T1000 (cell line): ENCODE measurements at regions not wholly inside any gene's neighbourhood (a gene's known extent, or its start where the extent isn't known, plus 50 kb on each side); places are given as distances from the start of the nearest gene placed in this dataset.

Experiments
- DNase-seq: peaks from one replicate; lab custom pipeline; 2025; ENCODE audit warnings: mixed read lengths; lab: John Stamatoyannopoulos, UW

GRCh38 chr22:27388090-27388600, 413.4 kb downstream of the MN1 start:
- DNase-seq: no peak

DNA sequence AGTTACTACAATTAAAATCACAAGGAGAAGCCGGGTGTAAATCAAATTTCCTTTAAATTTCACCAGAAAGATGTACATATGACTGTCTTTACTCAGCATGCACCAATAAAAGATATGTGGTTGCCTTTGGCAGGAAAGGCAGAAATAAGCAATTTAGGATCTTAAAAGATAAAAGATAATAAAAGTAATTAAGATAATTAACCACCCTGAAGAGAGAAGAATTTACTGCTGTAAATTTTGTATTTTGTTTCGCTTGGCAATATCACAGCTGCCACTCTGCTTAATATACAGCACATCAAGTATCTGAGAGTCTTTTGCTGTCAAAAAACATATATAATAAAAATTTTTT, 411.9 kb downstream of the MN1 start:
- DNase-seq: no peak

DNA sequence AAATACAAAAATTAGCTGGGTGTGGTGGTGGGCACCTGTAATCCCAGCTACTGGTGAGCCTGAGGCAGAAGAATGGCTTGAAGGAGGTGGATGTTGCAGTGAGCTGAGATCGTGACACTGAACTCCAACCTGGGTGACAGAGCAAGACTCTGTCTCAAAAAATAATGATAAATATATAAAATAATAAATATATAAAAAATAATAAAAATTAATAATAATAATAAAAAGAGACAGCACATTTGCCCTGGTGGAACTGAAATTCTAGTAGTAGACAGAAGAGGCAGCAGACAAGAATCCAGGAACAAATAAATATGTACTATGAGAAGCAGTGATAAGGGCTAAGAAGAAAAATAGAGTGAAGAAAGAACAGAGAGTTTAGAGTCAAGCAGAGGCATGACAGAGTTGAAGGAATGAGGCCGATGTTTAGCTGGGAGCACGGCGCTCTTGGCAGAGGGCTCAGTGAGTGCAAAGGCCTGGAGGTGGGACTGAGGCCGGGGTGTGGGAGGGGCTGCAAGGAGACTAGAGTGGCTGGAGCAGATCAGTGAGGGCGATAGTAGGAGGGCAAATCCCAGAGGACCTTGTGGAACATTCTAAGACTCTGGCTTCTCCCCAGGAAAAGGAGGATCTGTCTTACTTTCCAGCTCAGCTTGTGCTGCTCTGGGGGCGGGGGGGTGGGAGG, 410.3 kb downstream of the MN1 start:
- no peak for DNase-seq

- DNase-seq: no peak
These were observed 408.2 kb downstream of the MN1 start for GRCh38 chr22:27393371-27393770.

DNA sequence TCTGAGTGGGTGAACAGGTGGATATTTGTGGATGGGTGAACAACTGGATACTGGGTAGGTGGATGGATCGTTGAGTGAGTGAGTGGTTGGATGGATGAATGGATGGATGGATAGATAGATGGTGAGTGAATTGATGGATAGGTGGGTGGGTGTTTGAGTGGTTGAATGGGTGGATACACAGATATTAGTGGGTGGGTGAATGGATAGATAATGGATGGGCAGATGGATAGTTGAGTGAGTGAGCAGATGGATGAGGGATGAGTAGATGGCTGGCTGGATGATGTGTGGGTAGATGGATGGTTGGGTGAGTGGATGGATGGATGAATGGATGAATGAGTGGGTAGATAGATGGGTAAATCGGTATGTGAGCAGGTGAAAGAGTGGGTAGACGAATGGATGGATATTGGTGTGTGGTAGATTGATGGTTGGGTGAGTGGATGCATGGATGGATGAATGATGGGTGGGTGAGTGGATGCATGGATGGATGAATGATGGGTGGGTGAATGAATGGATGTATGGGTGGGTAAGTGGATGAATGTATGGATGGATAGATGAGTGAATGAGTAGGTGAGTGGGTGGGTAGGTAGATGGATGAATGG, 406.7 kb downstream of the MN1 start:
- no peak for DNase-seq

GRCh38 chr22:27397036-27397953, 404.3 kb downstream of the MN1 start:
- DNase-seq: no peak

DNA sequence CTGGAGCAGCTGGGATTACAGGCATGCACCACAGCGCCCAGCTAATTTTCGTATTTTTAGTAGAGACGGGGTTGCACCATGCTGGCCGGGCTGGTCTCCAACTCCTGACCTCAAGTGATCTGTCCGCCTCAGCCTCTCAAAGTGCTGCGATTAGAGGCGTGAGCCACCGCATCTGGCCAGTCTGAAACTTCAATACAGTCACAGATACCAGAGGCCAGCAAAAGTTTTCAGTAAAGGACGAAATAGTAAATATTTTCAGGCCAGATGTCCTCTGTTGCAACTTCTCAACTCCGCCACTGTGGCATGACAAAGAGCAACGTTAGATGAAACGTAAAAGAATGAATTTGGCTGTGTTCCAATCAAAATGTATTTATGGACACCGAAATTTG, 403.6 kb downstream of the MN1 start:
- DNase-seq: no peak

DNA sequence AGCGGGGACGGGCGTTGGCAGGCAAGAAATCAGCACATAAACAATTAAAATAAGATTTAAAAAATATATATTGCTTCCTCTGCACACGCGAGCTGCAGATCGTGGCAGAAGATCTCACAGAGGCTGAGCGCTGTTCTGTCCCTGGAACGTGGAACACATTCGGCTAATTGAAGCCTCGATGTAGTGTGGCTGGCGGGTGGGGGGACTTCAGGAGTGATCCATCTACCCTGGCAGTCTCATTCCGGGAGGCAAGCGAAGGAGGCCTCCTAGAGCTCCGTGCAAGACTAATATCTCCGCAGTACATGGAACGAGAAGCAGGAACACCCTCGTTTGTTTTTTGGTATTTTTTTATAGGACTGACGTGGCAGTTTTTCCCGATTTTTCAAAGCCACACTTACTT, 402.4 kb downstream of the MN1 start:
- no peak for DNase-seq

GRCh38 chr22:27400811-27401210, 400.7 kb downstream of the MN1 start:
- DNase-seq: no peak

DNA sequence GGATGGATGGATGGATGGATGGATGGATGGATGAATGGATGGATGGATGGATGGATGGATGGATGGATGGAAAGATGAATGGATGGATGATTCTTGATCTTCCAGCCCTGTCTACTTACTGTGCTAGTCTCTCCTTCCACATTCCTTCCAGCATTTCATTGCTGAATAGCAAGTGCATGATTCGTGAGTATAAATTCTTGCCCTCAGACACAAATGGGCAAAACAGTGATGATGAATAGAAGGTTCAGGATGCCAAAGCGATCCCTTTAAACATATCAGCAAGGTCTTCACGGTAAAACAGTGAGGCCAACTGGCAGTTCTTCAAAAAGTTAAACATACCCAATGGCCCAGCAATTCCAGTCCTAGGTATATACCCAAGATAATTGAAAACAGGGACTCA, 400.2 kb downstream of the MN1 start:
- no peak for DNase-seq

DNA sequence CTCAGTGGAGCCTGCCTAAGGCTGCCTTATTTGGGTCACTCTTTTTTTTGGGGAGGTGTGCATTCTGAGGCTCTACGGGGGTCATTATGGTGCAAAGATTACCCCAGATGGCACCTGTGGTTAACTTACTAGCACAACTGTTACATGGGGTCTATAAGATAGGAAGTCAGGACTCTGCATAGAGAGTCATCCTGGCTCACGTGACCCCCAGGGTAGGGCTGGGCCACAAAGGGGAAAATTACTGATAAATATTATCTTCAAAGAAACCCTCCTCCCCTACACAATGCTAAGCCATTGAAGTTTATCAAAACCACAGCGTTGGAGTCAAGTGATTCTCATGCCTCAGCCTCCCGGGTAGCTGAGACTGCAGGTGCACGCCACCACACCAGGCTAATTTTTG, 397.1 kb downstream of the MN1 start:
- no peak for DNase-seq

- no peak for DNase-seq
These were observed 395.7 kb downstream of the MN1 start for GRCh38 chr22:27405672-27406388.

DNA sequence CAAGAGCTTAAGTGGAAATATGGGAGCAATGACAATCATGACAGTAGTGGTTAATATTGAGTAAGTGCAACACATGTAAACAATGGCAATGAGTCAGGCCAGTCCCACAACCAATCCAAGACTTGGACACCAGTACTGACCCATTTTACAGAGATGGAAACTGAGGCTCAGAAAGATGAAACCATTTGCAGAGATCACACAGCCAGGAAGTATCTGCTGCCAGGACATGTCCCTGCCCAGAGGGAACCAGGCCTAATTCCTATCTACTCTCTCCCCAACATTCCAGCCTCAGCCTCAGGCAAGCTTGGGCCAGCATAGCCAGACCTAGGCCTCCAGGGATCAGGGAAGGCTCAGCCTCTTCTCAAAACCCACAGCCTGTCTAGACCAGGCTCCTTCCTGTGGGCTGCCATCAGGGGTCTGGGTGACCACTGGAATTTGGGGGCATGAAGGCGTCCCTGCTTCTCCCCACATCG, 395.1 kb downstream of the MN1 start:
- no peak for DNase-seq

DNA sequence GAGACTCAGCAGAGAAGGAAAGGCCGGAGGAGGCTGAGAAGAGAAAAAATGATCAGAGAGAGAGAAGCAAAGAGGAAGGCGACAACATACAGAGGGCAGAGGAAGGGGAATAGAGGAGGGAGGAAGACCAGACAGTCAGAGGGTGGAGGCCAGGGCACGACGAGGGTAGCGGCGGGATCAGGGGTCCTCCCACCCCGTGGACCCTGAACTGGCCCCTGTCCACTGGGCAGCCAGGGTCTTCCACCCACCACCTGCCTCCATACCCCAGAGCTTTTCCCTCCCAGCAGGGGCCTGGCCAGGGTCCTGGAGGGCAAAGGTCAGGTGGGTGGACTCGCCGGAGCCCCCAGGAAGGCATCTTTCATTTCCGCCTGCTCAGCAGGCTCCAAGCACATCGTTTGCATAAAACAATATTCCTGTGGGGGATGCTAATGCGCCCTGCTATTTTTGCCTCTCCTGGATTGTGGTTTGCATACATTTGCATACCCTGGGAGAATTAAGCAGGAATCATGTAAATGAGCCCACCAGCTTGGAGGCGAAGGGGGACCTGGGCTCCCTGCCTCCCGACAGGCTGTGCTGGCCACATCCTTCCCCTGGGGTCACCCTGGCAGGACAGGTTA, 394.1 kb downstream of the MN1 start:
- no peak for DNase-seq

DNA sequence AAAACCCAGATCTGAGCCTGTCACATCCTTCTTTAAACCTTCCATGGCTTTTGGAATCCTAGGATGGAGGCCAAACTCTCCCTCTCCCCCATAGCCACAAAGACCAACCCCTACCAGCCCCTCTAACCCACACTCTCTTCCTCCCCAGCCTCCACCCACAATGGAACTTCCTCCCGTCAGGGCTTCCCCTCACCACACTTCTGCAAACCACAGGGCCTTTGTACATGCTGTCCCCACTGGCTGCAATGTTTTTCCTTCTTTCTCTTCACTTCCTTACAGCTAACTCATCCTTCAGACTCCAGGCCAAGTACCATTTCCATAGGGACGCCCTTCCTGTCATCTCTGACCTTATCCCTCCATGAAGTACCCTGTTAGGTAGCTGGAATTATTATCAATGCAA, 393.5 kb downstream of the MN1 start:
- no peak for DNase-seq

DNA sequence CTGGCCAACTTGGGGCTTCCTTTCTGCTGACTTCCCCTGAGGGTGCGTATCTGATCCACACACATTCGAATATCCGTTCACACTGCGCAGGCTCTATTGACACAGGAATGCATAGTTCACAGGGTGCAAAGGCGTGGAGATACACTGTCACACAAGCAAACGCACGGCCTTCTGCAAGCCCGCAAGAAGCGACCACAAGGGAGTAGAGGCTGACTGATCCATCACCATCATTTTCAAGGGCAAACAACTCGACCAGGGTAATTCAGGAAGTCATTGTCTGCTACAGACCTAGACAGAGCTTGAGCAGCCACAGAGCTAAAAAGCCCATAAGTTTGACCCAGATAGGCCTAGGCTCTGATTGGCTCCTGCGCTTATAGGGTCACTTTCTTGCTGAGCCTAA, 392.3 kb downstream of the MN1 start:
- DNase-seq: no peak

- DNase-seq: no peak
These were observed 388.6 kb downstream of the MN1 start for GRCh38 chr22:27412866-27413445.

DNA sequence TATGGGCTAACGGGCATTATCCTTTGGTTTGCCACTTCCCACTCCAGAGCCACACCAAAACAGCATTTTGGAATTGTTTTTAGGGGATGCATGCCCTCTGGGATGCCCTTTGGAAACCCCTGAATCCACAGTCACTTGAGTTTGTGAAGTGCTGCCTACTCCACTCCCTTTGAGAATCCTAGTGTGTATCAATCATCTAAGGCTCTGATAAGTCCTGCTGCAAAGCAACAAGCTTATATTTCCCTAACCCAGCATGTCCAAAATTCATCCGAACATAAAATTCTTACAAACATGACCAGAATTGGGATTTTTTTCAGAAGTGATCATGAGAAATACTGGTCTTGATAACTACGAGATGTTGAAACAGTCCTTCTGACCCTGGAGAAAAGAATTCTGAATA, 387.9 kb downstream of the MN1 start:
- DNase-seq: no peak

GRCh38 chr22:27416511-27417420, 384.8 kb downstream of the MN1 start:
- DNase-seq: no peak

- DNase-seq: no peak
These were observed 384.1 kb downstream of the MN1 start for GRCh38 chr22:27417421-27417814.
